ENCODE measurements at regions not wholly inside any gene's neighbourhood (a gene's known extent, or its start where the extent isn't known, plus 50 kb on each side); places are given as distances from the start of the nearest gene placed in this dataset.
"Not testable (repeated sequence)": the region's sequence is repeated elsewhere in the genome, so short reads cannot be mapped to it uniquely, and the experiment has no call there.

GRCh38 chr12:72865921-72866320 is 593.8 kb downstream of the TRHDE start:
- DNase-seq (ENCODE audit: low spot score): no peak

GRCh38 chr12:72869024-72869423 is 596.9 kb downstream of the TRHDE start:
- DNase-seq (ENCODE audit: low spot score): no peak

GRCh38 chr12:72872238-72872887 is 600.2 kb downstream of the TRHDE start:
- no peak for DNase-seq (ENCODE audit: low spot score)

- DNase-seq (ENCODE audit: low spot score): no peak
These were observed 600.8 kb downstream of the TRHDE start for GRCh38 chr12:72872996-72873395.

- no peak for DNase-seq (ENCODE audit: low spot score)
These were observed 603.9 kb downstream of the TRHDE start for GRCh38 chr12:72876092-72876491.

GRCh38 chr12:72888693-72889092 is 616.5 kb downstream of the TRHDE start:
- DNase-seq (ENCODE audit: low spot score): no peak

- DNase-seq (ENCODE audit: low spot score): no peak
These were observed 617.6 kb downstream of the TRHDE start for GRCh38 chr12:72889791-72890190.

- no peak for DNase-seq (ENCODE audit: low spot score)
These were observed 629.5 kb downstream of the TRHDE start for GRCh38 chr12:72901685-72902084.

GRCh38 chr12:72925716-72926115 is 653.5 kb downstream of the TRHDE start:
- no peak for DNase-seq (ENCODE audit: low spot score)

GRCh38 chr12:72931838-72932237 is 659.7 kb downstream of the TRHDE start:
- not testable (repeated sequence) for DNase-seq (ENCODE audit: low spot score)

GRCh38 chr12:72937486-72937885 is 665.3 kb downstream of the TRHDE start:
- no peak for DNase-seq (ENCODE audit: low spot score)

GRCh38 chr12:72957454-72957853 is 685.3 kb downstream of the TRHDE start:
- DNase-seq (ENCODE audit: low spot score): no peak

- no peak for DNase-seq (ENCODE audit: low spot score)
These were observed 694.5 kb downstream of the TRHDE start for GRCh38 chr12:72966684-72967083.

- no peak for DNase-seq (ENCODE audit: low spot score)
These were observed 702.9 kb downstream of the TRHDE start for GRCh38 chr12:72974954-72975555.

- no peak for DNase-seq (ENCODE audit: low spot score)
These were observed 706.8 kb downstream of the TRHDE start for GRCh38 chr12:72978999-72979398.

- no peak for DNase-seq (ENCODE audit: low spot score)
These were observed 710.2 kb downstream of the TRHDE start for GRCh38 chr12:72982356-72982755.

- no peak for DNase-seq (ENCODE audit: low spot score)
These were observed 714.8 kb downstream of the TRHDE start for GRCh38 chr12:72986963-72987362.

- no peak for DNase-seq (ENCODE audit: low spot score)
These were observed 717.3 kb downstream of the TRHDE start for GRCh38 chr12:72989458-72989947.

GRCh38 chr12:72995029-72995428 is 722.9 kb downstream of the TRHDE start:
- DNase-seq (ENCODE audit: low spot score): not testable (repeated sequence)

GRCh38 chr12:72995616-72996015 is 723.4 kb downstream of the TRHDE start:
- no peak for DNase-seq (ENCODE audit: low spot score)

GRCh38 chr12:73001806-73002205 is 729.6 kb downstream of the TRHDE start:
- DNase-seq (ENCODE audit: low spot score): not testable (repeated sequence)

GRCh38 chr12:73002504-73002903 is 730.3 kb downstream of the TRHDE start:
- DNase-seq (ENCODE audit: low spot score): not testable (repeated sequence)

- not testable (repeated sequence) for DNase-seq (ENCODE audit: low spot score)
These were observed 737.1 kb downstream of the TRHDE start for GRCh38 chr12:73009138-73009834.

Data from hepatic stellate cell (primary cell).